B cell (primary cell): ENCODE measurements at regions not wholly inside any gene's neighbourhood (a gene's known extent, or its start where the extent isn't known, plus 50 kb on each side); places are given as distances from the start of the nearest gene placed in this dataset.

Experiments used
- ATAC-seq: fragments of 200-7000 bp; cut with Tn5 transposase; one replicate; pipeline ENCODE4 v1.10.0; 2021; ENCODE audit warnings: low read depth, mild to moderate bottlenecking, moderate number of reproducible peaks, moderate library complexity
- CTCF ChIA-PET: fragments of 350-600 bp; sonication (Branson Sonifier 250); formaldehyde crosslinking; loops from one replicate; lab custom pipeline; 2021; ENCODE audit warnings: antibody characterized with exemption, inconsistent platforms; lab: Charles Lee
- POLR2A ChIA-PET: fragments of 350-600 bp; sonication (Branson Sonifier 250); formaldehyde crosslinking; loops from one replicate; lab custom pipeline; 2021; ENCODE audit warnings: antibody characterized with exemption; lab: Charles Lee
- DNase-seq: peaks from one replicate; pipeline ENCODE4 v3.0.0; 2013
- H2AFZ ChIP-seq: 2 replicates; pipeline ENCODE4 v1.6.1; 2012; ENCODE audit warnings: mild to moderate bottlenecking, low read depth, low read length; ENCODE audit not compliant: insufficient read depth, poor library complexity, severe bottlenecking
- H3K27ac ChIP-seq, 2 donors: 1 replicate in 1 of 2; 2 replicates in 1 of 2; pipeline ENCODE4 v1.5.1; 2012 to 2013; ENCODE audit warnings: low read length in 2 of 2, mild to moderate bottlenecking in 2 of 2, moderate library complexity in 1 of 2
- H3K27me3 ChIP-seq, 4 experiments: fragments of 200-600 bp in 1 of 4; sonication (generic) in 1 of 4; replicated peaks in 1 of 4; 1 replicate in 2 of 4; 2 replicates in 2 of 4; pipeline versions ENCODE4 v1.6.1 to v1.7.0; 2013 to 2016; ENCODE audit warnings: low read length in 3 of 4, mild to moderate bottlenecking in 2 of 4, mixed read lengths in 1 of 4, moderate library complexity in 1 of 4; ENCODE audit not compliant: insufficient read depth in 4 of 4, control insufficient read depth in 3 of 4; ENCODE audit errors: control extremely low read depth in 1 of 4
- H3K36me3 ChIP-seq, 2 experiments: replicated peaks in 1 of 2; 1 replicate in 1 of 2; 2 replicates in 1 of 2; pipeline versions ENCODE4 v1.6.1 to v1.7.1; 2013; ENCODE audit warnings: low read length in 1 of 2; ENCODE audit not compliant: insufficient read depth in 2 of 2, control insufficient read depth in 1 of 2; ENCODE audit errors: control extremely low read depth in 1 of 2, extremely low read depth in 1 of 2
- H3K4me1 ChIP-seq, 2 donors: fragments of 200-600 bp in 1 of 2; sonication (generic) in 1 of 2; 1 replicate in 1 of 2; 2 replicates in 1 of 2; pipeline versions ENCODE4 v1.5.1 to v1.6.1; 2013 to 2017; ENCODE audit warnings: low read length in 2 of 2; ENCODE audit not compliant: control insufficient read depth in 2 of 2, insufficient read depth in 2 of 2
- H3K4me2 ChIP-seq: replicated peaks from 2 replicates; pipeline ENCODE3; 2012; ENCODE audit warnings: mild to moderate bottlenecking, low read depth, low read length; ENCODE audit not compliant: poor library complexity, severe bottlenecking
- H3K4me3 ChIP-seq, 5 experiments: fragments of 200-600 bp in 1 of 5; sonication (generic) in 1 of 5; 1 replicate in 3 of 5; 2 replicates in 2 of 5; pipeline versions ENCODE4 v1.5.1 to v1.7.0; 2011 to 2016; ENCODE audit warnings: low read length in 4 of 5, mild to moderate bottlenecking in 4 of 5, low read depth in 2 of 5, control low read depth in 1 of 5, moderate library complexity in 1 of 5; ENCODE audit not compliant: insufficient read depth in 1 of 5; ENCODE audit errors: control extremely low read depth in 1 of 5, extremely low read depth in 1 of 5
- H3K79me2 ChIP-seq: fragments of 200-600 bp; sonication (generic); one replicate; pipeline ENCODE4 v1.6.0; 2016; ENCODE audit warnings: low read length; ENCODE audit not compliant: control insufficient read depth, insufficient read depth
- H3K9ac ChIP-seq: fragments of 200-600 bp; sonication (generic); 2 replicates; pipeline ENCODE4 v1.6.1; 2017; ENCODE audit warnings: mild to moderate bottlenecking, low read length, moderate library complexity
- H3K9me3 ChIP-seq, 3 donors: one replicate each; pipeline versions ENCODE4 v1.6.1 to v1.7.1; 2013; ENCODE audit warnings: low read length in 2 of 3; ENCODE audit not compliant: control insufficient read depth in 2 of 3, insufficient read depth in 1 of 3; ENCODE audit errors: control extremely low read depth in 1 of 3
- H4K20me1 ChIP-seq: 2 replicates; pipeline ENCODE4 v1.6.0; 2012; ENCODE audit warnings: mild to moderate bottlenecking, low read length; ENCODE audit not compliant: insufficient read depth, control insufficient read depth, poor library complexity, severe bottlenecking
- H3K27ac Mint-ChIP-seq: one replicate; pipeline ENCODE4 v1.8.0; 2021; ENCODE audit warnings: mixed read lengths
- H3K27me3 Mint-ChIP-seq: one replicate; pipeline ENCODE4 v1.8.0; 2021; ENCODE audit warnings: mixed read lengths
- H3K4me1 Mint-ChIP-seq: one replicate; pipeline ENCODE4 v1.8.0; 2021; ENCODE audit warnings: mixed read lengths
- H3K4me3 Mint-ChIP-seq: one replicate; pipeline ENCODE4 v1.8.0; 2021; ENCODE audit warnings: mixed read lengths
- H3K9me3 Mint-ChIP-seq: one replicate; pipeline ENCODE4 v1.8.0; 2022; ENCODE audit warnings: mixed read lengths; ENCODE audit not compliant: insufficient read depth
- EZH2 ChIP-seq: IDR thresholded peaks from 2 replicates; pipeline ENCODE4 v1.6.1; 2012; ENCODE audit warnings: borderline replicate concordance, low read depth, mild to moderate bottlenecking, moderate library complexity, low read length; ENCODE audit not compliant: insufficient read depth, poor library complexity, severe bottlenecking
- WGBS: methylation state at CpG from one replicate; pipeline ENCODE4 v1.1.5; 2013; ENCODE audit warnings: missing lambda C conversion rate; ENCODE audit not compliant: insufficient coverage; 5-methylcytosine and 5-hydroxymethylcytosine counted together
- intact Hi-C: fragments of 100-400 bp; cut with micrococcal nuclease; formaldehyde crosslinking; loops from one replicate; pipeline ENCODE4 v1.10.0; 2022
- TF ChIP-seq, protein P1 (sequence below): fragments of 200-600 bp; IDR thresholded peaks from one replicate; pipeline ENCODE4 v1.8.0; 2022; ENCODE audit warnings: antibody characterized with exemption, mild to moderate bottlenecking

DNA sequence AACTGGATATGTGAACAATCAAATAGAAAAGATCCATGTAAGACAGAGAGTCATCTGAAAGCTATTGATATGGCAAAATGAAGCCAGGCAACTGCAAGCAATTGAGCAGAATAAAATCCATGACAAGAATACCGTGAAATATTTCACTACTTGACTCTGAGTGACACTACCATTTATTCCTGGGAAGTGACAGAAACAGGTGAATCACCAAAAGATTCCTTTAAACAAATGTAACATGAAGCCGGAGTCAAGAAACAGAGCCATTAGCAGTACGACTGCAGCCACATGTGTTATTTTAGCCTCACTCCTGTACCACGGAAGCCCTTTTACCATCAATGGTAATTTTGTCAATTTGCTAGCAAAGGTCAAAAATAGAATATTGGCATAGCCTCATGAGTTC, 197.7 kb upstream of the POT1 start:
- H3K4me1 ChIP-seq = no peaks in the 10 kb centered on the region
- H4K20me1 ChIP-seq = no peaks in the 10 kb centered on the region
- H3K4me3 ChIP-seq = no peak overlapping the region
- intact Hi-C loops = no loop called here
- H3K9me3 Mint-ChIP-seq = peaks cover 6% of the 10 kb centered on the region
- TF ChIP-seq, protein P1, sequence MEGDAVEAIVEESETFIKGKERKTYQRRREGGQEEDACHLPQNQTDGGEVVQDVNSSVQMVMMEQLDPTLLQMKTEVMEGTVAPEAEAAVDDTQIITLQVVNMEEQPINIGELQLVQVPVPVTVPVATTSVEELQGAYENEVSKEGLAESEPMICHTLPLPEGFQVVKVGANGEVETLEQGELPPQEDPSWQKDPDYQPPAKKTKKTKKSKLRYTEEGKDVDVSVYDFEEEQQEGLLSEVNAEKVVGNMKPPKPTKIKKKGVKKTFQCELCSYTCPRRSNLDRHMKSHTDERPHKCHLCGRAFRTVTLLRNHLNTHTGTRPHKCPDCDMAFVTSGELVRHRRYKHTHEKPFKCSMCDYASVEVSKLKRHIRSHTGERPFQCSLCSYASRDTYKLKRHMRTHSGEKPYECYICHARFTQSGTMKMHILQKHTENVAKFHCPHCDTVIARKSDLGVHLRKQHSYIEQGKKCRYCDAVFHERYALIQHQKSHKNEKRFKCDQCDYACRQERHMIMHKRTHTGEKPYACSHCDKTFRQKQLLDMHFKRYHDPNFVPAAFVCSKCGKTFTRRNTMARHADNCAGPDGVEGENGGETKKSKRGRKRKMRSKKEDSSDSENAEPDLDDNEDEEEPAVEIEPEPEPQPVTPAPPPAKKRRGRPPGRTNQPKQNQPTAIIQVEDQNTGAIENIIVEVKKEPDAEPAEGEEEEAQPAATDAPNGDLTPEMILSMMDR = no peak
- TF ChIP-seq EZH2 = no peak
- H3K4me3 Mint-ChIP-seq = no peak overlapping the region
- no peak overlapping the region for H3K4me2 ChIP-seq
- POLR2A ChIA-PET = no interaction called here
- H3K79me2 ChIP-seq = no peaks in the 10 kb centered on the region
- CTCF ChIA-PET = no interaction called here
- DNase-seq (no peak), ATAC-seq (no peak)
- H3K27me3 ChIP-seq = no peaks in the 10 kb centered on the region
- 71% methylated on average over 1 of the region's 4 CpGs for WGBS
- no peak overlapping the region for H2AFZ ChIP-seq
- peaks cover 0 to 12% (median 0%) of the 10 kb centered on the region in 3 donors for H3K9me3 ChIP-seq
- no peaks in the 10 kb centered on the region for H3K4me1 Mint-ChIP-seq
- H3K36me3 ChIP-seq = no peaks in the 10 kb centered on the region
- no peak overlapping the region for H3K27ac ChIP-seq
- no peaks in the 10 kb centered on the region for H3K27me3 Mint-ChIP-seq
- no peak overlapping the region for H3K9ac ChIP-seq
- no peak overlapping the region for H3K27ac Mint-ChIP-seq

DNA sequence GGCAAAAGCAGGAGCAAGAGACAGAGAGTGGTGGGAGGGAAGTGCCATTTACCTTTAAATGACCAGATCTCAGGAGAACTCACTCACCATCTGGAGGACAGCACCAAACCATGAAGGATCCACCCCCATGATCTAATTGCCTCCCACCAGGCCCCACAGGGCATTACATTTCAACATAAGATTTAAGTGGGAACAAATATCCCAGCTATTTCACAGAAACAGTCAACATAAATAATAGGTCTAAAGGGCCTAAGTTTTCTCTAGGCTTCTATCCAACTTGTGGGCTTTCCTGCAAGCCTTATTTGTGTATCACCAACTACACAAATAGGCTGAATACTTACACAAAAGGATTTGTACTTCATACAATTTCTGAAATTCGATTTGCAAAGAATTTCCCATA, 196.8 kb upstream of the POT1 start:
- TF ChIP-seq EZH2 = no peak
- TF ChIP-seq, protein P1 = no peak
- Histone ChIP-seq H3K9me3 (peaks cover 0 to 12% (median 0%) of the 10 kb centered on the region in 3 donors), H4K20me1 (no peaks in the 10 kb centered on the region), H3K36me3 (no peaks in the 10 kb centered on the region), H3K4me1 (no peaks in the 10 kb centered on the region), H3K27me3 (no peaks in the 10 kb centered on the region), H3K4me2 (no peak overlapping the region), H3K79me2 (no peaks in the 10 kb centered on the region), H3K27ac (no peak overlapping the region), H3K4me3 (no peak overlapping the region), H2AFZ (no peak overlapping the region), H3K9ac (no peak overlapping the region)
- DNase-seq (no peak), ATAC-seq (no peak)
- WGBS = 80% methylated on average over 1 of the region's 1 CpG
- no peaks in the 10 kb centered on the region for H3K27me3 Mint-ChIP-seq
- no peak overlapping the region for H3K4me3 Mint-ChIP-seq
- ChIA-PET POLR2A (no interaction called here), CTCF (interaction anchor here (0.7 kb wide), 1 partner anchor 1642 kb away, joined by 3 read pairs; no protein-coding TSS in a partner anchor)
- peaks cover 6% of the 10 kb centered on the region for H3K9me3 Mint-ChIP-seq
- no peak overlapping the region for H3K27ac Mint-ChIP-seq
- intact Hi-C loops = no loop called here
- H3K4me1 Mint-ChIP-seq = no peaks in the 10 kb centered on the region
